NCI-H1436 treated with DMSO at 0.1 percent for 48 hours (cell line): ENCODE measurements at regions not wholly inside any gene's neighbourhood (a gene's known extent, or its start where the extent isn't known, plus 50 kb on each side); places are given as distances from the start of the nearest gene placed in this dataset.

Experiments
- DNase-seq: peaks from one replicate; lab custom pipeline; 2025; lab: John Stamatoyannopoulos, UW

- DNase-seq = no peak
Observed at GRCh38 chr5:98700730-98701129, 72.7 kb upstream of the RGMB start.

DNA sequence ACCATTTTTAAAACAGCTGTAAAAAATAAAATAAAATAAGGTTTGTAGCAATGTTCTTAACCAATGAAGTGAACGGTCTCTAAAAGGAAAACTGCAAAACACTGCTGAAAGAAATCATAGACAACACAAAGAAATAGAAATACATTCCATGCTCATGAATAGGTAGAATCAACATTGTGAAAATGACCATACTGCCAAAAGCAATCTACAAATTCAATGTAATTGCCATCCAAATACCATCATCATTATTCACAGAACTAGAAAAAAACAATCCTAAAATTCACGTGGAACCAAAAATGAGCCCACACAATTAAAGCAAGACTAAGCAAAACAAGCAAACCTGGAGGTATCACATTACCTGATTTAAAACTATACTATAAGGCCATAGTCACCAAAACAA is 67.6 kb upstream of the RGMB start:
- no peak for DNase-seq

GRCh38 chr5:98709681-98710080 is 63.8 kb upstream of the RGMB start:
- no peak for DNase-seq

GRCh38 chr5:98713027-98713426 is 60.4 kb upstream of the RGMB start:
- no peak for DNase-seq

GRCh38 chr5:98713856-98714255 is 59.6 kb upstream of the RGMB start:
- DNase-seq = no peak

- DNase-seq = no peak
Observed at GRCh38 chr5:98714710-98715288, 58.7 kb upstream of the RGMB start.

DNA sequence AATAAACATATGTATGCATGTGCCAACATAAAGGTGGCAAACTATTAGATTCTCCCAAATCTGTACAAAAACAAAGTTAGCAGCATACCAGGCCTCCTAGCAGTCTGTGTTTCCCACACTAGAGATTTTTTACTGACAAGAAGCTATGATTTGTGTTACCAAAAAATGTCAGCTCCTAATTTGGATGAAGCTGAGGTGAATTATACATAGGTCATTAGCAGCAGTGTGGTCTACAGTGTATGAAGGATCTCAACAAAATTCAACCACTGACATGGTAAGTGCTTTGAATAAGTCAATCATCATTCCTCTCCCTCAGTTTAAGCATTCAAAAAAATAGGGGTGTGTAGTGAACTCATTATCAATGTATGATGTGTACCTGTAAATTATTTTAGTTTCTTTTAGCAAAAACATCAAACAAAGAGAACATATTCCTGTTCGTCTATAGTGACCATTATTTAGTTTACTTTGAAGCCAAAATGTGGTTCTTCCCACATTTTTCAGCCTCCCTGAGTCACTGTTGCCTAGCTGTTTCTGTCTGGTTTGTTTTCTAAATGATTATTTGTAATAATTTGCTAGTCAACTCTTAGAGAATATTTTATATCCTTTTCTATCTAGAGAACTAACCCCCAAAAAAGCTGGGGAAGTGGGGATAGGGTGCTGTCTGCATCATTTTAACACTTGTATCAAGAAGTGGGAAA is 52.1 kb upstream of the RGMB start:
- DNase-seq = no peak

DNA sequence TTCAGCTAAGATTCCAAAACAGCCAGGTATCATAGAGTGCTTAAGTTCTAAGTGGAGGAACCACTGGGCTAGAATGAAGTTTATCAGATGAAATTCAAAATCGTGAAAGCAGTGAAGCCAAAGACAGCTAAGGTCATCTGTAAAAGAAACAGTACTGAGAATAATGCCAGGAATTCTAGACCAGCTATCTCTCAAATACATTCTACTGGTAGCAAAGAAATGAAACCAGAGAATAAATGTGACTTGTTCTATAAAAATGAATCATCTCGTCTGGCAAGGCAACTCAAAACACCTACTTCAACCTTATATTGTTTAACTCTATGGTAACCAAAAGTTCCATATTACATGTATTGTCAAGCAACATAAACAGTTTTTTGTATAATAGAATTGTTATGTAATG is 51.3 kb upstream of the RGMB start:
- no peak for DNase-seq

- no peak for DNase-seq
Observed at GRCh38 chr5:98723061-98723460, 50.4 kb upstream of the RGMB start.
